DOHH2 (cell line): ENCODE measurements at regions not wholly inside any gene's neighbourhood (a gene's known extent, or its start where the extent isn't known, plus 50 kb on each side); places are given as distances from the start of the nearest gene placed in this dataset.

Experiments used
- H3F3A ChIP-seq: fragments of 200-600 bp; sonication (generic), shearing (Covaris generic); 2 replicates; pipeline ENCODE4 v1.6.0; 2016; ENCODE audit warnings: antibody characterized with exemption, mild to moderate bottlenecking; ENCODE audit not compliant: control insufficient read depth, insufficient read depth
- H3K27ac ChIP-seq: fragments of 200-600 bp; sonication (generic); 2 replicates; pipeline ENCODE4 v1.5.1; 2014; ENCODE audit warnings: low read depth, mild to moderate bottlenecking, low read length, moderate library complexity
- H3K27me3 ChIP-seq: fragments of 200-600 bp; sonication (generic); 2 replicates; pipeline ENCODE4 v1.6.1; 2014; ENCODE audit warnings: mild to moderate bottlenecking, low read length, mixed read lengths; ENCODE audit not compliant: control insufficient read depth
- H3K36me3 ChIP-seq: fragments of 200-600 bp; sonication (generic); 2 replicates; pipeline ENCODE4 v1.6.1; 2014; ENCODE audit warnings: mild to moderate bottlenecking, low read length, moderate library complexity, mixed read lengths; ENCODE audit not compliant: control insufficient read depth
- H3K4me1 ChIP-seq: fragments of 200-600 bp; sonication (generic); 2 replicates; pipeline ENCODE4 v1.6.1; 2014; ENCODE audit warnings: mild to moderate bottlenecking, low read length, mixed read lengths; ENCODE audit not compliant: control insufficient read depth
- H3K4me2 ChIP-seq: fragments of 200-600 bp; sonication (generic); 2 replicates; pipeline ENCODE4 v1.6.0; 2014; ENCODE audit warnings: mild to moderate bottlenecking, low read length, moderate library complexity
- H3K4me3 ChIP-seq: fragments of 200-600 bp; sonication (generic); 2 replicates; pipeline ENCODE4 v1.5.1; 2014; ENCODE audit warnings: mild to moderate bottlenecking, low read length, mixed read lengths
- H3K79me2 ChIP-seq: fragments of 200-600 bp; sonication (generic); 2 replicates; pipeline ENCODE4 v1.6.1; 2014; ENCODE audit warnings: mild to moderate bottlenecking, low read length, mixed read lengths; ENCODE audit not compliant: control insufficient read depth
- H3K9me2 ChIP-seq: fragments of 200-600 bp; sonication (generic); replicated peaks from 2 replicates; pipeline ENCODE4 v1.6.1; 2014; ENCODE audit warnings: mild to moderate bottlenecking, low read length, mixed read lengths; ENCODE audit not compliant: control insufficient read depth
- H3K9me3 ChIP-seq: fragments of 200-600 bp; sonication (generic); 2 replicates; pipeline ENCODE4 v1.6.1; 2014; ENCODE audit warnings: antibody characterized with exemption, low read length, mixed read lengths; ENCODE audit not compliant: control insufficient read depth, insufficient read depth
- H4K20me1 ChIP-seq: fragments of 200-600 bp; sonication (generic); 2 replicates; pipeline ENCODE4 v1.6.0; 2014; ENCODE audit warnings: low read depth, mild to moderate bottlenecking, antibody characterized with exemption, low read length, moderate library complexity; ENCODE audit not compliant: control insufficient read depth, insufficient read depth
- CTCF ChIP-seq: fragments of 200-600 bp; sonication (generic); IDR thresholded peaks from one replicate; pipeline ENCODE4 v1.5.1; 2014; ENCODE audit warnings: antibody characterized with exemption, mild to moderate bottlenecking, low read depth, low read length; ENCODE audit not compliant: poor library complexity, severe bottlenecking
- EZH2phosphoT487 ChIP-seq: fragments of 200-600 bp; sonication (generic); IDR thresholded peaks from 2 replicates; pipeline ENCODE4 v1.6.1; 2017; ENCODE audit warnings: borderline replicate concordance, mild to moderate bottlenecking, antibody characterized with exemption, low read length, moderate library complexity, mixed read lengths

GRCh38 chr5:40381676-40382363, 297.9 kb upstream of the PTGER4 start:
- Histone ChIP-seq H3K4me2 (no peak overlapping the region), H3F3A (peaks cover 6% of the 10 kb centered on the region), H3K27me3 (no peaks in the 10 kb centered on the region), H3K79me2 (no peaks in the 10 kb centered on the region), H3K27ac (no peak overlapping the region), H3K4me1 (peaks cover 42% of the 10 kb centered on the region), H3K9me3 (peaks cover 4% of the 10 kb centered on the region; the same call in 1 of the 2 replicates), H3K9me2 (no peaks in the 10 kb centered on the region), H3K36me3 (no peaks in the 10 kb centered on the region), H3K4me3 (no peak overlapping the region), H4K20me1 (no peaks in the 10 kb centered on the region)
- TF ChIP-seq EZH2phosphoT487, result no peak
- TF ChIP-seq CTCF, result no peak

GRCh38 chr5:40381016-40381415, 298.7 kb upstream of the PTGER4 start:
- Histone ChIP-seq H3K4me2 (no peak overlapping the region), H3K27ac (no peak overlapping the region), H3K79me2 (no peaks in the 10 kb centered on the region), H3F3A (peaks cover 3% of the 10 kb centered on the region; the same call in 1 of the 2 replicates), H4K20me1 (no peaks in the 10 kb centered on the region), H3K27me3 (no peaks in the 10 kb centered on the region), H3K36me3 (no peaks in the 10 kb centered on the region), H3K4me3 (no peak overlapping the region), H3K4me1 (peaks cover 42% of the 10 kb centered on the region), H3K9me3 (peaks cover 4% of the 10 kb centered on the region; the same call in 1 of the 2 replicates), H3K9me2 (no peaks in the 10 kb centered on the region)
- TF ChIP-seq EZH2phosphoT487, result no peak
- no peak for TF ChIP-seq CTCF

GRCh38 chr5:40378396-40379177, 301.1 kb upstream of the PTGER4 start:
- no peaks in the 10 kb centered on the region for H4K20me1 ChIP-seq
- no peaks in the 10 kb centered on the region for H3K79me2 ChIP-seq
- H3K4me2 ChIP-seq, result no peak overlapping the region
- peaks cover 4% of the 10 kb centered on the region; the same call in 1 of the 2 replicates for H3K9me3 ChIP-seq
- H3K27ac ChIP-seq, result no peak overlapping the region
- H3K36me3 ChIP-seq, result no peaks in the 10 kb centered on the region
- H3K4me3 ChIP-seq, result no peak overlapping the region
- peaks cover 31% of the 10 kb centered on the region for H3K4me1 ChIP-seq
- H3K27me3 ChIP-seq, result no peaks in the 10 kb centered on the region
- no peaks in the 10 kb centered on the region for H3K9me2 ChIP-seq
- TF ChIP-seq CTCF, result no peak
- no peak for TF ChIP-seq EZH2phosphoT487
- H3F3A ChIP-seq, result no peaks in the 10 kb centered on the region
